PC-3 (cell line): ENCODE measurements at regions not wholly inside any gene's neighbourhood (a gene's known extent, or its start where the extent isn't known, plus 50 kb on each side); places are given as distances from the start of the nearest gene placed in this dataset.

Experiments
- ATAC-seq: fragments of 200-7000 bp; cut with Tn5 transposase; 2 replicates; pipeline ENCODE4 v1.9.1; 2020; ENCODE audit warnings: mild to moderate bottlenecking, moderate library complexity
- BruUV-seq: library from RNA; stranded (reverse); fragments of 400-500 nt; replicated peaks from 2 replicates; lab custom pipeline; 2021; lab: Mats Ljungman, UMichigan
- CTCF ChIA-PET: fragments of 300-600 bp; sonication (Branson Sonifier 250); formaldehyde crosslinking; loops from one replicate; lab custom pipeline; 2022; ENCODE audit warnings: antibody characterized with exemption; lab: Charles Lee
- POLR2A ChIA-PET: fragments of 300-600 bp; sonication (Branson Sonifier 250); formaldehyde crosslinking; loops from one replicate; lab custom pipeline; 2022; ENCODE audit warnings: antibody characterized with exemption; ENCODE audit not compliant: unreplicated experiment; lab: Charles Lee
- DNase-seq: peaks from one replicate; pipeline ENCODE4 v3.0.0-alpha.2; 2015
- H2AFZ ChIP-seq: fragments of 300-600 bp; sonication (generic); 2 replicates; pipeline ENCODE4 v1.6.0; 2016; ENCODE audit warnings: antibody characterized with exemption, low read length
- H3F3A ChIP-seq: fragments of 300-600 bp; sonication (generic); one replicate; pipeline ENCODE4 v1.6.0; 2017; ENCODE audit warnings: antibody characterized with exemption, low read length, control low read depth, mild to moderate bottlenecking; ENCODE audit not compliant: unreplicated experiment
- H3K27ac ChIP-seq: fragments of 300-600 bp; sonication (generic); 2 replicates; pipeline ENCODE4 v1.5.1; 2016; ENCODE audit warnings: mild to moderate bottlenecking, low read length
- H3K27me3 ChIP-seq: fragments of 300-600 bp; sonication (generic); 2 replicates; pipeline ENCODE4 v1.6.1; 2016; ENCODE audit warnings: low read length, mixed read lengths
- H3K36me3 ChIP-seq: fragments of 300-600 bp; sonication (generic); 2 replicates; pipeline ENCODE4 v1.6.1; 2016; ENCODE audit warnings: low read depth, mixed run types, low read length, mixed read lengths
- H3K4me1 ChIP-seq: fragments of 300-600 bp; sonication (generic); 2 replicates; pipeline ENCODE4 v1.5.1; 2016; ENCODE audit warnings: low read length; ENCODE audit not compliant: insufficient read depth
- H3K4me2 ChIP-seq: fragments of 300-600 bp; sonication (generic); 2 replicates; pipeline ENCODE4 v1.6.0; 2016; ENCODE audit warnings: low read length
- H3K4me3 ChIP-seq: fragments of 300-600 bp; sonication (generic); 2 replicates; pipeline ENCODE4 v1.5.1; 2016; ENCODE audit warnings: mild to moderate bottlenecking, low read length, mixed read lengths
- H3K79me2 ChIP-seq: fragments of 300-600 bp; sonication (generic); 2 replicates; pipeline ENCODE4 v1.6.1; 2017; ENCODE audit warnings: low read length, mixed read lengths
- H3K9ac ChIP-seq: fragments of 300-600 bp; sonication (generic); 2 replicates; pipeline ENCODE4 v1.6.0; 2016; ENCODE audit warnings: mild to moderate bottlenecking, low read length
- H3K9me2 ChIP-seq: fragments of 300-600 bp; sonication (generic); replicated peaks from 2 replicates; pipeline ENCODE4 v1.6.1; 2016; ENCODE audit warnings: mixed run types, low read length, mixed read lengths
- H3K9me3 ChIP-seq: fragments of 300-600 bp; sonication (generic); 2 replicates; pipeline ENCODE4 v1.6.1; 2016; ENCODE audit warnings: low read length, mixed read lengths
- H4K20me1 ChIP-seq: fragments of 300-600 bp; sonication (generic); 2 replicates; pipeline ENCODE4 v1.6.1; 2016; ENCODE audit warnings: low read length, mixed read lengths
- EZH2 ChIP-seq: fragments of 300-600 bp; sonication (generic); IDR thresholded peaks from one replicate; pipeline ENCODE4 v1.6.1; 2017; ENCODE audit warnings: antibody characterized with exemption, mild to moderate bottlenecking, low read length; ENCODE audit not compliant: unreplicated experiment
- EZH2phosphoT487 ChIP-seq: fragments of 300-600 bp; sonication (generic); IDR thresholded peaks from 2 replicates; pipeline ENCODE4 v1.6.1; 2018; ENCODE audit warnings: mild to moderate bottlenecking, antibody characterized with exemption, low read length, borderline replicate concordance
- intact Hi-C: fragments of 100-400 bp; cut with micrococcal nuclease; formaldehyde crosslinking; loops from 2 replicates; pipeline ENCODE4 v1.9.0; 2023
- TF ChIP-seq, protein P1 (sequence below): fragments of 300-600 bp; sonication (generic); conservative IDR thresholded peaks from 2 replicates; pipeline ENCODE4 v1.5.1; 2017; ENCODE audit warnings: antibody characterized with exemption, low read depth, mild to moderate bottlenecking, low read length

DNA sequence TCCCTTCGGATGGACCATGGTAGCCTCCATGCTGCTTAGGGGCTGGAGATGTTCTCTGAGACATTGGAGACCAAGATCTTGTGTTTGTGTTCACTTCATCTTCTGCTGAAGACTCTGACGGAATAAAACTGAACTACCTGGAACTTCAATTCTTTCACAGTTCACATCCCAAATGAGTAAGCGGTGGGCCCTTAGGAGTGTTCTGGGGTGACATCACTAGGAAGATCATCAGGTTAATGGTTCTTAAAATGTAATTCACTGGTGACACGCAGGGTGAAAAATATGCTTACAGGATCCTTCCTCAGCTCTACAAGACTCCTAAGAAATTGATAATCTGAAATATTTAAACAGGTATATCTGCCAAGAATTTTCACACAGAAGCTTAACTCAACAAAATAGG is 561.5 kb downstream of the SEMA5A start:
- no TSS peak for BruUV-seq
- CTCF ChIA-PET = no interaction called here

More for the DNA sequence above, 561.5 kb downstream of the SEMA5A start:
- Histone ChIP-seq H3K36me3 (no peaks in the 10 kb centered on the region), H2AFZ (no peak overlapping the region), H3K79me2 (no peaks in the 10 kb centered on the region), H3K9ac (no peak overlapping the region), H3K4me3 (no peak overlapping the region), H3K27me3 (no peaks in the 10 kb centered on the region), H3K4me2 (no peak overlapping the region), H3K27ac (no peak overlapping the region), H3F3A (no peaks in the 10 kb centered on the region), H3K4me1 (no peaks in the 10 kb centered on the region), H3K9me2 (no peaks in the 10 kb centered on the region), H3K9me3 (no peaks in the 10 kb centered on the region), H4K20me1 (no peaks in the 10 kb centered on the region)
- POLR2A ChIA-PET = no interaction called here
- TF ChIP-seq EZH2phosphoT487 (no peak), EZH2 (no peak)
- TF ChIP-seq, protein P1, sequence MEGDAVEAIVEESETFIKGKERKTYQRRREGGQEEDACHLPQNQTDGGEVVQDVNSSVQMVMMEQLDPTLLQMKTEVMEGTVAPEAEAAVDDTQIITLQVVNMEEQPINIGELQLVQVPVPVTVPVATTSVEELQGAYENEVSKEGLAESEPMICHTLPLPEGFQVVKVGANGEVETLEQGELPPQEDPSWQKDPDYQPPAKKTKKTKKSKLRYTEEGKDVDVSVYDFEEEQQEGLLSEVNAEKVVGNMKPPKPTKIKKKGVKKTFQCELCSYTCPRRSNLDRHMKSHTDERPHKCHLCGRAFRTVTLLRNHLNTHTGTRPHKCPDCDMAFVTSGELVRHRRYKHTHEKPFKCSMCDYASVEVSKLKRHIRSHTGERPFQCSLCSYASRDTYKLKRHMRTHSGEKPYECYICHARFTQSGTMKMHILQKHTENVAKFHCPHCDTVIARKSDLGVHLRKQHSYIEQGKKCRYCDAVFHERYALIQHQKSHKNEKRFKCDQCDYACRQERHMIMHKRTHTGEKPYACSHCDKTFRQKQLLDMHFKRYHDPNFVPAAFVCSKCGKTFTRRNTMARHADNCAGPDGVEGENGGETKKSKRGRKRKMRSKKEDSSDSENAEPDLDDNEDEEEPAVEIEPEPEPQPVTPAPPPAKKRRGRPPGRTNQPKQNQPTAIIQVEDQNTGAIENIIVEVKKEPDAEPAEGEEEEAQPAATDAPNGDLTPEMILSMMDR = no peak
- no peak for ATAC-seq
- intact Hi-C loops = no loop called here
- no peak for DNase-seq
